K562 (cell line): ENCODE measurements at regions not wholly inside any gene's neighbourhood (a gene's known extent, or its start where the extent isn't known, plus 50 kb on each side); places are given as distances from the start of the nearest gene placed in this dataset.
"Not testable (repeated sequence)": the region's sequence is repeated elsewhere in the genome, so short reads cannot be mapped to it uniquely, and the experiment has no call there.

Experiments used
- BRCA1 ChIP-seq, 2 experiments: fragments of 450-650 bp in 1 of 2; sonication (generic) in 1 of 2; formaldehyde crosslinking in 1 of 2; IDR thresholded peaks; 2 replicates each; pipeline versions ENCODE4 v1.5.0 to v1.6.1; 2017 to 2020; ENCODE audit warnings: mild to moderate bottlenecking in 1 of 2, missing genetic modification reagents in 1 of 2
- TFAM ChIP-seq: fragments of 250-450 bp; sonication (Bioruptor Pico); conservative IDR thresholded peaks from 2 replicates; pipeline ENCODE4 v1.5.0; 2021; ENCODE audit warnings: mild to moderate bottlenecking, moderate library complexity
- TRIM25 ChIP-seq: fragments of 450-650 bp; IDR thresholded peaks from 2 replicates; pipeline ENCODE4 v1.7.0; 2016; ENCODE audit warnings: borderline replicate concordance
- ZNF165 ChIP-seq: fragments of 250-450 bp; sonication (Bioruptor Pico); IDR thresholded peaks from 2 replicates; pipeline ENCODE4 v1.4.0; 2020; ENCODE audit warnings: borderline replicate concordance

DNA sequence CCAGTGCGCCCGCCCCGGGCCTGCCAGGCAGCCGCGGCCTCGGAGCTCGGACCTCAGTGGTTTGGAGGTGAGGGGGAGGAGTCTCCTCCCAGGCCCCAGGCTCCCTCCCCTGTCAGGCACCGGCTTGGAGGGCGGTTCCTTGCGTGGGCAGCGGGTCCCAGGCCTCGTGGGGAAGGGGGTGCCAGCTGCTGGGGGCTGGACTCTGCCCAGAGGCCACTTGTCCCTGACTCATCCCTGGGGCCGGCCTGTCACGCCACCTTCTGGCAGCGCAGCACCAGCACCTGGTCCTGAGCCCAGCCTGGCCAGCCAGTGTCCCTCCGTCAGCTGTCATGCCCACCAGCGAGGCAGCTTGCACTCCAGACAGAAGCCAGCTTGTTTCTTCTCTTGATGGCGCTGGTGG, 4403.0 kb upstream of the TPTE start:
- TF ChIP-seq TFAM (CRISPR knock-in tag); ZNF165; BRCA1 (IDR thresholded peaks at IDR 0.05); BRCA1 (CRISPR knock-in tag; IDR thresholded peaks at IDR 0.05); TRIM25: not testable (repeated sequence)
